Glutamatergic neuron (in vitro differentiated cells): ENCODE measurements at regions not wholly inside any gene's neighbourhood (a gene's known extent, or its start where the extent isn't known, plus 50 kb on each side); places are given as distances from the start of the nearest gene placed in this dataset.

Source experiments
- DNase-seq: peaks from one replicate; pipeline ENCODE4 v3.0.0; 2022
- H3K27ac Mint-ChIP-seq: one replicate; pipeline ENCODE4 v1.8.0; 2020; ENCODE audit warnings: mild to moderate bottlenecking, mixed read lengths, inconsistent platforms; ENCODE audit not compliant: unreplicated experiment
- H3K27me3 Mint-ChIP-seq: one replicate; pipeline ENCODE4 v1.8.0; 2020; ENCODE audit warnings: mild to moderate bottlenecking, moderate library complexity, mixed read lengths, inconsistent platforms; ENCODE audit not compliant: unreplicated experiment
- H3K36me3 Mint-ChIP-seq: one replicate; pipeline ENCODE4 v1.8.0; 2020; ENCODE audit warnings: mild to moderate bottlenecking, mixed read lengths, inconsistent platforms; ENCODE audit not compliant: unreplicated experiment
- H3K4me1 Mint-ChIP-seq: one replicate; pipeline ENCODE4 v1.8.0; 2020; ENCODE audit warnings: mild to moderate bottlenecking, low read depth, mixed read lengths, inconsistent platforms; ENCODE audit not compliant: unreplicated experiment
- H3K4me3 Mint-ChIP-seq: one replicate; pipeline ENCODE4 v1.8.0; 2020; ENCODE audit warnings: mild to moderate bottlenecking, mixed read lengths, inconsistent platforms; ENCODE audit not compliant: unreplicated experiment
- H3K9me3 Mint-ChIP-seq: one replicate; pipeline ENCODE4 v1.8.0; 2020; ENCODE audit warnings: mild to moderate bottlenecking, moderate library complexity, mixed read lengths, inconsistent platforms; ENCODE audit not compliant: unreplicated experiment
- CTCF ChIP-seq: fragments of 200-600 bp; sonication (generic); IDR thresholded peaks from one replicate; pipeline ENCODE4 v1.5.0; 2021; ENCODE audit not compliant: partially characterized antibody, unreplicated experiment

GRCh38 chr16:54369861-54370260 lies 83.3 kb upstream of the IRX3 start:
- no peaks in the 10 kb centered on the region for H3K36me3 Mint-ChIP-seq
- H3K27me3 Mint-ChIP-seq, result peaks cover 2% of the 10 kb centered on the region
- peaks cover 3% of the 10 kb centered on the region for H3K4me1 Mint-ChIP-seq
- no peak overlapping the region for H3K27ac Mint-ChIP-seq
- no peak for DNase-seq
- no peak overlapping the region for H3K4me3 Mint-ChIP-seq
- no peak for TF ChIP-seq CTCF
- H3K9me3 Mint-ChIP-seq, result no peaks in the 10 kb centered on the region

DNA sequence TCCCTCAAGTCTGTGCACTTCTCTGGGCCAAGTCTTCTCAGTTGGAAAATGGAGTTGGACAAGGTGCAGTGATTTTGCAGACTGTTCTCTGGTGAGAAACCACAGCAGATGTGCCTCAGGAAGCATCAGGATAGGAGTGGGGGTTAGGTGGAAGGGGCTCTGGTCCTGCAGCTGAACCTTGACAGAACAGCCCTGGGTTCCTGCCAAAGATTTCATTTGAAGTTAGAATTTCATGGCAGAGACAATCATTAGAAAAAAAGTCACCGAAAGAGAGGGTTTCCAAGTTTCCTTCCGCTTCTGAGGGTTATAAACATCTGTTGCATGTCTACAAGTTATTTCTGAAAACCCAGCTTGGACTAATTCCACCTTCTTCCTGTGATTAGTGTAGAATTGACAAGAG lies 80.4 kb upstream of the IRX3 start:
- no peak for TF ChIP-seq CTCF
- H3K4me3 Mint-ChIP-seq, result no peak overlapping the region
- peaks cover 17% of the 10 kb centered on the region for H3K4me1 Mint-ChIP-seq
- H3K27me3 Mint-ChIP-seq, result peaks cover 7% of the 10 kb centered on the region
- no peaks in the 10 kb centered on the region for H3K36me3 Mint-ChIP-seq
- no peak overlapping the region for H3K27ac Mint-ChIP-seq
- H3K9me3 Mint-ChIP-seq, result peaks cover 4% of the 10 kb centered on the region
- no peak for DNase-seq

DNA sequence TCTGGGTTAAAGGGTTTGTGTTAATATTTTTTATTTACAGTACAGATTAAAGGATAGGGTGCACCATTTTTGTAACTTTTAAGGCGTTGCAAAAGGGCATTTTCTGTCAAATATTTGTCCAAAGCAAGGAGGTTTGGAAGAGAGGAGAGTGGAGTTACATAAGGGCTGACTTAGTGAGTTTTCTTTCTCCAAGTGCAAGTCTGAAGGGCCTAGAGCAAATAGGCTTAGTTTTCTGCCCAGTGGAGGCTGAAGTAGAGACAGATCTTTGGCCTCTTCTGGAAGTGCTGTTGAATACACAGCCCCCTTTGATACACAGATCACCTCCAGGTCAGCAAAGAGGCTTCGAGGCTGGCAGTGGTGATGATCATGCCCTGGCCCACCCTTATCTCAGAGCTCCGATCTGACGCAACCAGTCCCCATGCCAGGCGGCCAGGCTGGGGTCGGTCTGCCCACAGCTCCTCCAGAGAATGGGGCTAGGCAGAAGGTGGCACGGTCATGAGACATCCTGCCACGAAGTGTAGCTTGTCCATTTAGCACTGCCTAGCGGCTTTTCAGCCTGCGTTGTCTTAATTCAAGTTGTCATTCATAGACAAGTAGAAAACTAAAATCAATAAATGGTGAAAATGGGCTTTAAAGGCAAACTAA lies 79.5 kb upstream of the IRX3 start:
- no peak for TF ChIP-seq CTCF
- peaks cover 4% of the 10 kb centered on the region for H3K9me3 Mint-ChIP-seq
- no peak overlapping the region for H3K27ac Mint-ChIP-seq
- no peak for DNase-seq
- H3K4me3 Mint-ChIP-seq, result no peak overlapping the region
- H3K4me1 Mint-ChIP-seq, result peaks cover 18% of the 10 kb centered on the region
- peaks cover 7% of the 10 kb centered on the region for H3K27me3 Mint-ChIP-seq
- H3K36me3 Mint-ChIP-seq, result no peaks in the 10 kb centered on the region

DNA sequence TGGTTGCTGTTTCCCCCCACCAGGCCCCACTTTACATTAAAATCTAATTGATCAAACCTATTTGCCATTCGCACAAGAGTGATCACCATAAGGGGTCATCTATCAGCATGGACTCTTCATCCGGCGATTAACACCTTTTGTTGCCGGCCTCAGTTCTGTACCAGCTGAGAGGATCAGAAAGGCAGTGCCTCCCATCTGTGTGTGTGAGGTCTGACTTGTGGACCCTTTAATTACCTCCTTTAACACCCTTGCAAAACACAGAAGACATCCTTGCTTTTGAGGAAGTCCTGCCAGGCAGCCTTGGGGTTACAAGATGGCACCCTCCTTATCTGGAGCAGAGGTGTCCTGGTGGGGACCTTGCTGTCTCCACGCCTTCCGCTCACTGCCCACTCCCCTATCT lies 77.2 kb upstream of the IRX3 start:
- Mint-ChIP-seq H3K4me1 (peaks cover 18% of the 10 kb centered on the region), H3K27ac (no peak overlapping the region), H3K36me3 (no peaks in the 10 kb centered on the region), H3K9me3 (peaks cover 4% of the 10 kb centered on the region), H3K4me3 (no peak overlapping the region), H3K27me3 (peaks cover 7% of the 10 kb centered on the region)
- no peak for TF ChIP-seq CTCF
- no peak for DNase-seq

DNA sequence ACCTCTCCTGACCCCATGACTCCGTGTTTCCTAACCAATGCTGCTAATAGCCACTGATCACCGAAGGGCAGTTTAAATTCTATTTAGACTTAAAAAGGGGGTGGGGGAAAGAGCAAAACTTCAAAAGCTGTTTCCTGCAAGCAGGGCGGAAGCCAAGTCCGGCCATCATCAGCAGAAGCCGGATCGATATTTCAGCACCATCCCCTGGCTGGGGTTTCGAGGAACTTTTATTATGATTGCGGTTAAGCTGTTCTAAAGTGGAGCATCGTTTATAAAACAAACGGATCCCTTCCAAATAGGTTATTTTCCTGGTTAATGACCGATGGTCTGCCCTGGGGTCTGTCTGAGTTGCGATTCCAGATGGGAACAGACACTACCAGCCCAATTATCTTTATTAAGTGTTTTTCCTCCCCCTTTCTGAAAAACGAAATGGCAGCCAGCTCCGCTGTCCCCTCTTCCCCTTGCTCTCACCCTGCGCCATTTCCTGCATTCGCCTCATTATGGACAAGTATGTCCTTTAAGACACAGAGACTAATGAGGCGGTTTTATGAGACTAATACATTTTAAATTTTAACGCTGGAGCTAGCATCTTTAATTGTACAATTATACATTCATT lies 76.1 kb upstream of the IRX3 start:
- DNase-seq, result no peak
- Mint-ChIP-seq H3K36me3 (no peaks in the 10 kb centered on the region), H3K9me3 (peaks cover 4% of the 10 kb centered on the region), H3K27ac (peak overlapping the region; percentile 69), H3K4me1 (peaks cover 18% of the 10 kb centered on the region), H3K27me3 (peaks cover 7% of the 10 kb centered on the region), H3K4me3 (peak overlapping the region; percentile 23)
- TF ChIP-seq CTCF, result no peak
